Colon (tissue), 2 donors: ENCODE measurements at regions not wholly inside any gene's neighbourhood (a gene's known extent, or its start where the extent isn't known, plus 50 kb on each side); places are given as distances from the start of the nearest gene placed in this dataset.
"Not testable (repeated sequence)": the region's sequence is repeated elsewhere in the genome, so short reads cannot be mapped to it uniquely, and the experiment has no call there.

Experiments
- FAIRE-seq: peaks from 2 replicates; lab custom pipeline; 2012; peaks lifted over from hg19 to GRCh38; lab: Jason Lieb, UNC
- donor health status: control.
- donor health status: control.

DNA sequence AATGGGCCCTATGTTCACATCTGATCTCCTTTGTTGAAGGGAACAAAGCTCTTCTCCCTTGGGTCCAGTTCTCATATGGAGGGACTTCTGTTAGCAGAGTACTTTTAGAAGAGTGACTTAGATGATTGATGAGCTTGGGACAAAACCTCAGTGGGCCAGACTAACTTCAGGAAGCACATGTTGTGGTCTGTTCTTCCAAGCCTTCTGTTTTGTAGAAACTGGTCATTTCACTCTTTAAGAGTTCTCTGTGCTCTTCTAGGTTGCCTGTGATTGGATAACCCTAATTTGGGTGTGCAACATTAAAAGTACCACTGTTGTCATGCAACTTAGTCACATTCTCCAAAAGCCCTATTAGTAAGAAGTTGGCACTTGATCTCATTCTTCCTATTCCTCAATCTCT lies 183.5 kb upstream of the ACO1 start:
- no peak for FAIRE-seq

DNA sequence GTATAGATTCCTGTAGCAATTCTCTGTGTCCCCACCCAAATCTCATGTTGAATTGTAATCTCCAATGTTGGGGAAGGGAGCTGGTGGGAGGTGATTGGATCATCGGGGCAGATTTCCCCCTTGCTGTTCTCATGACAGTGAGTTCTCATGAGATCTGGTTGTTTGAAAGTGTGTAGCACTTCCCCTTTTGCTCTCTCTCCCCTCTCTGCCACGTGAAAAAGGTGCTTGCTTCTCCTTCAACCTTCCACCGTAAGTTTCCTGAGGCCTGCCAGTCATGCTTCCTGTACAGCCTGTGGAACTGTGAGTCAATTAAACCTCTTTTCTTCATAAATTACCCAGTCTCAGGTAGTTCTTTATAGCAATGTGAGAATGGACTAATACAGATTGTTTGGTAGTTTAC lies 175.3 kb upstream of the ACO1 start:
- FAIRE-seq = not testable (repeated sequence)

DNA sequence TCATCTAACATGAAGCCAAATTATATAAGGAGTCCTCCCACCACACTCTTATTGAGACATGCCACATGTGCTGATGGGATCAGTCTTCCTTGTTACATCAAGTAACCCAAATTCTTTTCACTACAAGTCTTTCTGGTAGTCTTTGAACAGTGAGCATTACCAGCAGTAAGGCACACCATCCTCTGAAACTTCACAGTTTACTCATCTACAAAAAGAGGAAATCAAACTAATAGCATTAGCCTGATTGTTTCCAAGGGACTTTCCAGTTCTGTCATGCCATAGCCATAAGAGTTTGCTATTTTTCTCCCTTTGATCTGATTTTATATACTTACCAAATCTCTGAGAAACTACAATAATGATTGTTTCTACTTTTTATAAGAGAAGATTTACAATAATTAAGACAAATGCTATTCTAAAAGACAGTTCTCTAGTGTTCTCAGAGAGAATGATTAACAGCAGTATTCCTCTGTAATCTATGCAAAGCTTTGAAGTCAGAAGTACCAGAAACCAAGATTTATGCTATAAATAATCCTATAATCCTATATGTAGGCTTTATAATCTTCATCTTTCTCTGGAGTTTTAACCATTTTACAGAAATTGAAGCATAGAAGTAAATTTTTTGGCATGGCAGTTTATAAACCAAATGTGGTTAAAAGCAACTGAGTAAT lies 166.2 kb upstream of the ACO1 start:
- FAIRE-seq = no peak

DNA sequence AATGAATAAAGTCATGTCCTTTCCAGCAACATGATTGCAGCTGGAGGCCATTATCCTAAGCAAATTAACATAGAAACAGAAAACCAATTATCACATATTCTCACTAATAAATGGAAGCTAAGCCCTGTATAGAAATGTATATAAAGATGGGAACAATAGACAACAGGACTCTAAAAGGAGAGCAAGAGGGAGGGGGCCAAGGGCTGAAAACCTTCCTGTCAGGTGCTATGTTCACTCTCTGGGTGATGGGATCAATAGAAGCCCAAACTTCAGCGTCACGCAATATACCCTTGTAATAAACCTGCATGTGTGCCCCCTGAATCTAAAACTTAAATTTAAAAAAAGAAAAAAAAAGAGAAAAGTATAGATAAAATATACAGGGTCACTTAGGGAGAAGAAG lies 163.7 kb upstream of the ACO1 start:
- FAIRE-seq = no peak

DNA sequence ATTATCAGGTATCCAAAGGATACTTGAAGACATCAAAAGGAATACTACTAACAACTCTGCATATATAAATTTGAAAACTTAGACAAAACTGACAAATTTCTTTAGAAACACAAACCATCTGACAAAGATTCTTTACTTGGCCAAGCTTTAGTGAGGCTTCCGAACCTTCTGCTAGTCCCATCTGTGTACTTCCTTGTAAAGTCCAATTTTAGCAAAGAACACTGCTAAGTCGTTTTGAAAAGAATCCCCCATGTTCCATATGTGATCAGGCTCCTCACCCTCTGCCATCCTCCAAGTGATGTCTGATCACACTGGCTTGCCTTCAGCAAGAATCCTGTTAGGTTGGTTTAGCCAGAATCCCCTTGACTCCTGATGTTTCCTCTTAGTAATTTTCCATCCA lies 150.0 kb upstream of the ACO1 start:
- no peak for FAIRE-seq

DNA sequence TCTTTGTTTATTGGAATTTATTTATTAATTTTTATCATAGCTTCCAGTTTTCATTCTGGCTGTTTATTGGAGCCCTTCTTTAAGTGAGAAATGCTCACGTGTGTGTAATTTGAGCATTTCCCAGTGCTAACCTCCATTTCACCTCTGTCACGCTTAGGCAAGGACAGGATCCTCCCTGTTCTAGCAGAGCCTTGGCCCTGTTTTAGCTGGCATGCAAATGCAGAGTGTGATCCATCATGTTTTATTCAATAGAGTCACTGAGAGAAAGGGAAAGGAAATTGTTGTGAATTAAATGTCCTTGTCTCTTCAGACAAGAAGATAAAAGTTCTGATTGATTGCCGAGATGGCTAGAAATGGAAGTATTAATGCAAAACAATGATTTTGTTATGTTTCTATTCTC lies 137.3 kb upstream of the ACO1 start:
- no peak for FAIRE-seq

DNA sequence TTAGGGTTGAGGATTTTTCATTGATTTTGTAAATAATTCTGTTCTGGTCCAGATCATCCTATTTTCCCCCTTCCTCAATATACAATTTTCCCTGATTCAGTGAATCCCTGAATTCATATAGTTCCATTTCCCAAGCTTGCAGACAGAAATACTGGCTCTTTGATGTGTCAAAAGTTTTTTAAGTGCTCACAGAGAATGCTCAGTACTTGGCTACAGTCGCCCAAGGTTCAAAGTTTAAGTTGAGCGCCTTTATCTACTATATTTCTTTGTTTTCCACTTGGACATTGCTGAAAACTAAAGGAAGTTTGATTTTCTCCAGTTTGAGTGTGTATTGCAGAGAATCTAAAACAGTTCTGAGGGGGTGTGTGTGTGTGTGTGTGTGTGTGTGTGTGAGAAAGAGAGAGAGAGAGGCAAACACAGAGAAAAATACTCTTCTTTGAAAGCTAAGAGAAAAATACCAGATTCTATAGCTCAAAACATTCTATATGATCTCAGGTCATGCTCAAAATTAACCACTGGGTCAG lies 136.2 kb upstream of the ACO1 start:
- FAIRE-seq = no peak

DNA sequence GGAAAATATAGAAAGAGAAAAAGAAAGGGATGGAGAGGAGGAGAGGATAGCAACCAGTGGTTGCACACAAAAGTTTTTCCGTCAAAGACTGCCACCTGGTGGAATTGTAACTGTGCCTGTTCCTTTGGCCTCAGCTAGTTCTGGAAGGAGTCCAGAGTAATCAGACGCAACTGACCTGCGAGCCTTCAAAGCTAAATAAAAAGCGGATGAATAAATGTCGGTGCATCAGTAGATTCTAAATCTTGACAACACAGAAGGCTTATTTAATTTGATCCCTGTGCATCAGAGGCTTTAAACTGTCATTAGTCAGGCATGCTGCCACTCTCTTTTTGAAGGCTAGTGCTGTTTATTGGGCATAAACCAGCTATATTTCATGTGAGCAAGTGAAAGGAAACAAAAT lies 132.9 kb upstream of the ACO1 start:
- no peak for FAIRE-seq

DNA sequence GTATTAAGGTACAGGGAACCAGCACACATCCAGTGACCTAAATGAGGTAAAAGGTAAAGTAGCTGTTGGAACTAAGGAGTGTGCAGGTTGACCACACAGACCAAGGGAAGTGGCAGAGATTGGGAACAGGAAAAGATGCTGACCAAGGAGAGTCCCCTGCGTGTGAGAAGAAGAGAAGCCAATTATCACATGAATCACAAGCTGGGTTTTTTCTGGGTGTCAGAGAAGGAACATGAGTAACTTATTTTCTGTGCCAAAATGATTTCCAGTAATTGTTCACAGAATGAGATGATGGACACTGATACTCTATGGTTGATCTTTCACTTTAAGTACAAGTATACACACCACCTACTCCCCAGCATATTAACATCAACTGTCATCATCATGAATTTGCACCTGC lies 130.7 kb upstream of the ACO1 start:
- no peak for FAIRE-seq

DNA sequence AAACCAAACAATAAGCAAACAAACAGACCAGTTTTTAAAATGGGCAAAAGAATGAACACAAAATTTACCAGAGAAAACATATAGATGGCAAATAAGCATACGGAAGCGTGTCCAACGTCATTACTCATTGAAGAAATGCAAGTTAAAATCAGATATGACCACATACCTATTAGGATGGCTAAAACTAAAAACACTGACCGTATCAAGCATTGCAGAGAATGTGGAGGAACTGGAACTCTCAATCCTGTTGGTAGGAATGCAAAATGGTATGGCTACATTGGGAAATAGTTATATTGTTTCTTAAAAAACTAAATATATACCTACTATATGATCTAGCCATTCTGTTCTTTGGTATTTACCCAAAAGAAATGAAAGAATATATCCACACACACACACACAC lies 129.4 kb upstream of the ACO1 start:
- FAIRE-seq = no peak

DNA sequence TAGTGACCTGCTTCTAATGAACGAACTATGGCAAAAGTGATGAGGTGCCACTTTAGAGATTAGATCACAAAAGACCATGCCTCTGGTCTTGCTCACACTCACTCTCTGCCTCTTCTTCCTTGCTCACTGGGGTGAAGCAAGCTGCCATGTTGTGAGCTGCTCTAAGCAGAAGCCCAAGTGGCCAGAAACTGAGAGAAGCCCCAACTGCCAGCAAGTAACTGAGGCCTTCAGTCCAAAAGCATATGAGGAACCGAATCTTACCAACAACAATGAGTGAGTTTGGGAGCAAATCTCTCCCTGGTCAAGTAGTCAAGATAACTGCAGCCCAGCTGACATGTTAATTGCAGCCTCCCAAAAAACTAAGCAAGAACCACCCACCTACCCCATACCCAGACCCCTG lies 126.0 kb upstream of the ACO1 start:
- no peak for FAIRE-seq

DNA sequence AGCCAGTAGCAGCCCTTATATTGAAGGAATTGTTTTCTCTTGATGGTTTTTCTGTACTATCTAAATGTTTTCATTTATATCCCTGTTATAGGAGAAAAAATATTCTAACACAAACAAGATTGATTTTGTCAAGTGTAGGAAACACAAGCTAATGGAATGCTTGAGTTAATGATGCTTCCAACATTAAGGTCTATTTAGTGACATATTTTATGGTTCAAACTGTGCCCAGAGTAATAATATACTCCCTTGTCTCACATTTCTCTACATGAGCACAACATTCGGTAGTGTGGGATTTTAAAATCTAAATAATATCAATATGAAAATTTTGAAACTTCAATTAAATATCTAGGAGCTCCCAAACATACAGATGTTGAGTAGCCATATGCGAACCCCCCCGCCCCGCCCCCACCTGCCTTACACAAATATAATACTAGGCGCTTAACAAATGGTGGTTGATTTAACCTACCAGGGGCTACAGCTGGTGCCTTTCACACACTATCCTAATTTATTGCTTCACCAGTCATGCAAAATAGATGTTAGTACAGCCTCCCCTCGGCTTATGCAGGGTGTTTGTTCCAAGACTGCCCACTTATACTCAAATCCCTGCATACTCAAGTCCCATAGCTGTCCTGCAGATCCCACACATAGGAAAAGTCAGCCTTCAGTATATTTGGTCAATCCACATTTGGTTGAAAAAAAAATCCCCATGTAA lies 124.1 kb upstream of the ACO1 start:
- FAIRE-seq = no peak

DNA sequence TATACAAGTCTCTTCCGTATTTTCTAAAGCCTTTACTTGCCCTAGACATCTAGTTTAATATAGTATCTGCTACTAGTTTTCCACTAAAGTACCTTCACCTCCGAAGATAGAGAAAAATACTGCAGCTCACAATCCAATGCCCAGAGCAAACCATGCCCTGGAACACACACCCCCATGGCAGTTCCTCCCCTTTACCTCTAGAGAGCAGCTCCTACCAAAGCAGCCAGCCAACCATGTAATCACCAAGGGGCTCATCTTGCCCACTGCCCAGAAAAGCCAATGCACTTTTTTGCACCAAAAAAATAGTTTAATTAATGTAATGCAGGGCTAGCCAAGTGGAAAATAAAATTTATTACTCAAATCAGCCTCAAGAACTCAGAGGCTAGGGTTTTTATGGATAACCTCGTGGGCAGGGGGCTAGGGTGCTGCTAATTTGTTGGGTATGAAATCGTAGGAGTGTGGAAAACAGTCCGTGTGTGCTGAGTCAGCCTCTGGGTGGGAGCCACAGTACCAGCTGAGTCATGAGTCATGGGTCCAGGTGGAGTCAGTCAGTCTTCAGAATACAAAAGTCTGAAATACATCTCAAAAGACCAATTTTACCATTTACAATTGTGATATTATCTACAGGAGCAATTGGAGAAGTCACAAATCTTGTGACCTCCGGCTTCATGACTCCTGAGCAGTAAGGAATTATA lies 120.1 kb upstream of the ACO1 start:
- no peak for FAIRE-seq

DNA sequence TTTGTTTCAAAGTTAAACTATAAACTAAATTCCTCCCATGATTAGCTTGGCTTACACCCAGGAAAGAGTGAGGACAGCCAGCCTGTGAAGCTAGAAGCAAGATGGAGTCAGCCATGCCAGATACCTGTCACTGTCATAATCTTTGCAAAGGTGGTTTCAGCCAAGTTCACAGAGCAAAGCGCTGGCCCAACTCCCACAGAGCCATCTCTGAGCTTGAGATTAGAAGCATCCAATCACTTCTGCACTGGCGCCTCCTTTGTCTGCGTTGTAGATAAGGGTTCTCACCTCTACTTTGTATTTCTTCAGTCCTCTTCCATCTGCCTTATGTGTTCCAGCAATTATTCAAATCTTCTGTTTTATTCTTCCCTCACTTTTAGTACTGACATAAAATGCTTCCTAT lies 119.4 kb upstream of the ACO1 start:
- FAIRE-seq = no peak

DNA sequence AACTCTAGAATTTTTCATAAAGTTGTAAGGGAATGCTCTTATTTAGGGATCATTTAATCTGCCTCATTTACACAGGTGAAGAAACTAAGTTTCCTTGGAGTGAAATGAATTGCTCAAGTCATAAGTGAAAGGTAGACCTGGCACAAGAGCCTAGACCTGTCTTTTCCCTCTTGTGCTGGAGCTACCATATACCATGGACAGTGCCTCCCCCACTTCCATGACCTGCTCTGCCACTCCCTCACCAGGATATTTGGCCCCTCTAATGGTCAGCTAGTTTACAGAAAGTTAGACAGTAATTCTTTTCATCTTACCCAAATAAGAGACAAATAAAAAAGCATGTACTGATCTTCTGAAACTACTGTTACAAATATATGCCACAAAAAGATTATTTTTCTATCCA lies 105.5 kb upstream of the ACO1 start:
- no peak for FAIRE-seq

DNA sequence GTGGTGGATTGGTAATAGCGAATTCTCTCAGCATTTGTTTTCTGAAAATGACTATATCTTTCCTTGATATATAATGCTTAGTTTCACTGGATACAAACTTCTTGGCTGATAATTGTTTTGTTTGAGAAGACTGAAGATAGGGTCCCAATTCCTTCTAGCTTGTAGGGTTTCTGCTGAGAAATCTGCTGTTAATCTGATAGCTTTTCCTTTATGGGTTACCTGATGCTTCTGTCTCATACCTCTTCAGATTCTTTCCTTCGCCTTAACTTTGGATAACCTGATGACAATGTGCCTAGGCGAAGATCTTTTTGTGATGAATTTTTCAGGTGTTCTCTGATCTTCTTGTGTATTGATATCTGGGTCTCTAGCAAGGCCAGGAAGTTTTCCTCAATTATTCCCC lies 94.7 kb upstream of the ACO1 start:
- no peak for FAIRE-seq

DNA sequence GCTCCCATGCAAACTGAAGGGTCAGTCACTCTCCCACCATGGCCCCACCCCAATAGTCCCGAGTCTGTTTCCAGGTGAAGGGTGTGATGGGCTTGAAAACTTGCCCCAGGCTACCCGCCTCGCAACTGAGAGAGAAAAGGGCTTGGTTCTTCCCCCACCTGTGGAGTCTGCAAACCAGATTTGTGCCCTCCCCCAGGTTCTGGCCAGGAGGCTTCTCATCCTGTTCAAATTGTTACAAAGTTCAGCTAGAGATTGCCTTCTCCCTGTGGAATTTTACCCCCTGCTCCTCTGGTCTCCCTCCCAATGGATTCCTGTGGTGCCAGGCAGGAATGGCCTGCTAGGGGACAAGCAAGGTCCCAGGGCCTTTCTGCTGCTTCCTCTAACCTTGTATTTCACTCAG lies 93.1 kb upstream of the ACO1 start:
- no peak for FAIRE-seq

DNA sequence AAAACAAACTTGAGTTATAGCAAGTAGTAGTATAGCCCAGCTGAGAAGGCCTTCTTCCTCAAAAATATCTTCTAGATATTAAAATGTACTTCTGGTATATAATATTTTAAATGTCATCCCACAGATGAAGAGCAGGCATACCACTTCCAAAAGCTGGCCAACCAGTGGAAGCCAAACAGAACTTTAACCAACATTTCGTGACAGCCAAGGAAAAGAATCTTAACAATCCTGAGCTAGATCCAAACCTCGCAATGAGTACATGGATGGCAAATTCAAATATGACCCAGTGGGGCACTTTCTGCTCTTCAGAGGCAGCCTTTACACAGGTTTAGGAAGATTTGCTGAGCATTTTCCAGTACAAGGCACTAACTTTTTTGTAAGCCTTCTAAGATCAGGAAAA lies 91.8 kb upstream of the ACO1 start:
- FAIRE-seq = no peak

DNA sequence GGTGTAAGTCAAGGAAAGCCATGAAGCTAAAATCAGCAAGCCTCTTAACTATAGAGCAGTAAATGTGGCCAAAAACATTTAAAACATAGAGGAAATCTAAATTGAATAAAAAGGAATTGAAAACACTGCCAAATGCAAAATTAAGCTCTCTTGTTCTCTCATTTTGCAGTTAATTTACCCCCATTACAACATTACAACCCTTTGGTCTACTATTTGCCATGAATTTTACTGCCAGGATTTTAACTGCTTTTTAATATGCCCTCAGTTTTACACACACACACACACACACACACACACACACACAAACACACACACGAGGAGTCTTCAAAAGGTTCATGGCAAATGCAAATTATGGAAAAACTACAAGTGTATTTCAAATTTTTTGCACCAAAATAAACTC lies 91.4 kb upstream of the ACO1 start:
- FAIRE-seq = no peak

DNA sequence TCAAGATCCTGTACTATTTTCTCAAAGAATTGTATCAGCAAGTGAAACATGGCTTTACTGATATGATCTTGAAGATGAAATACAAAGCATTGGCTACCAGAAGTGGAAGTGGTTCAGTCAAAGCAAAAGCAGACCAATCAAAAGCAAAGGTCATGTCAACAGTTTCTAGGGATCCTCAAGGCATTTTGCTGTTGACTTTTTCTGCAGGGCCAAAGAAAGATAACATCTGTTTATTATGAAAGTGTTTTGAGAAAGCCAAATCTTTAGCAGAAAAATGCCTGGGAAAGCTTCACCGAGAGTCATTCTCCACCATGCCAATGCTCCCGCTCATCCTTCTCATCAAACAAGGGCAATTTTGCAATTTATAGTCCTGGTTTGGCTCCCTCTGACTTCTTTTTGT lies 90.3 kb upstream of the ACO1 start:
- no peak for FAIRE-seq

DNA sequence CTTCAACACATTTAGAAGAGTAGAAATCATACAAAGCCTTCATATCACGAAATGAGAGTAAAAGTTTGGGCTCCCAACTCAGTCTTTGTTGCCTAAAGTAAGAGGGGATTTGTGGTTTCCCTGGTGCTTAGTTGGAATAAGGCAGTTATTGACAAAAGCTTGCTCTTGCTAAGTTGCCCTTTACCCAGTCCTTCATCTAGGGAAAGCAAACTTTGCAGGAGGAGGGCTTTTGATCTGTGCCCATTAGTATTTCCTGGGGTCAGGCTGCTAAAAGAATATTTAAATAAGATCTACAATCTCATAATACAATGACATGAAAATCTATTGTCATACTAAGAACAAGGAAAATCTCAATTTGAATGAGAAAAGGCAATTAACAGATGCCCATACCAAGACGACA lies 84.1 kb upstream of the ACO1 start:
- FAIRE-seq = no peak

DNA sequence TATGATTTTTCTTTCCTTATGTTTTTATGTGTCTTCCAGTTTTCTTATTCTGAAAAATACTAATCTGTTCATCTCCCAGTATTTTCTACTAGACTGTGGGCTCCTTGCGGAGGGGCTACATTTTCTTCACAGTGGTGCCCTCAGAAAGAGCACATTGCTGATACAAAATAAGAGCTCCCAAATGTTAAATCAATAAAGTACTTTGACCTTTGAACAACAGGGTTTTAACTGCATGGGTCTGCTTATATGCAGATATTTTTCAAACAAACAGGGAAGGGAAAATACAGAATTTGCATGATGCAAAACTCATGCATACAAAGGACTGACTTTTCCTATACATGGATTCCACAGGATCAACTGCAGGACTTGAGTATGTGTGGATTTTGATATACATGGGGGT lies 79.9 kb upstream of the ACO1 start:
- no peak for FAIRE-seq

DNA sequence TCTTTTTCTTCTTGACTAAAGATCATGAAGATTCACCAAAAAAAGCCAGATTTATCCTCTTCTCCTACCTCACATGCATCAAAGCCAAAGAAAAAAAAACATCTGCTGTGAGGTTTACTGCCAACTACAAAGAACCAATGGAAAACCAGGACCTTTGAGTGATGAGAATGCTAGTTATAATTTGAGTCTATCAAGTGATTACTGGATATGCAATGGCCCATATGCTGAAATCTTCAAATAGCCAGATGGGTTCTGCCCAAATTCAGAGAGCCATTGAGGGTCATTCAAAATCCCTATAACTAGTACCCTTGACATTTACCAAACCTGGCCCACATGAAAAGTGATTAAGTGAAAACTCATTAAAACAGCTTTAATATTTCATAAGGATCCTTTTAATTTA lies 78.4 kb upstream of the ACO1 start:
- no peak for FAIRE-seq
